ENCODE measurements at regions not wholly inside any gene's neighbourhood (a gene's known extent, or its start where the extent isn't known, plus 50 kb on each side); places are given as distances from the start of the nearest gene placed in this dataset.

DNA sequence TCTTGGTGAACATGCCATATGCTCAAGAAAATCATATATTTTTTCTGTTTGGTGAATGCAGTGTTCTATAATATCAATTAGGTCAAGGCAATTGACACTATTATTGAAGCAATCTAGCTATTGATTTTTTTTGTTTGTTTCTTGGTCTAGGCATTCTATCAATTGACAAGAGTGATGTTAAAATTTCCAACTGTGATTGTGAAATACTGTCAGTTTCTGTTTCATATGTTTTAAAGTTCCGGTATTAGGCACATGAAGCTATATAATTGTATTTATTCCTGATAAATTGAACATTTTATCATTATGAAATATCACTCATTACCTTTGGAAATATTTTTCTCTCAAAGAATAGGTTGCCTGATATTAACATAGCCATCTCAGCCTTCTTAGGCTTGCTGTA lies 653.4 kb downstream of the HDGFL1 start:
- Histone ChIP-seq H3K27ac (no peak overlapping the region), H3K9ac (ENCODE audit: low read depth in 2 of 2, low read length in 2 of 2) (no peak overlapping the region), H3K4me1 (no peaks in the 10 kb centered on the region)

DNA sequence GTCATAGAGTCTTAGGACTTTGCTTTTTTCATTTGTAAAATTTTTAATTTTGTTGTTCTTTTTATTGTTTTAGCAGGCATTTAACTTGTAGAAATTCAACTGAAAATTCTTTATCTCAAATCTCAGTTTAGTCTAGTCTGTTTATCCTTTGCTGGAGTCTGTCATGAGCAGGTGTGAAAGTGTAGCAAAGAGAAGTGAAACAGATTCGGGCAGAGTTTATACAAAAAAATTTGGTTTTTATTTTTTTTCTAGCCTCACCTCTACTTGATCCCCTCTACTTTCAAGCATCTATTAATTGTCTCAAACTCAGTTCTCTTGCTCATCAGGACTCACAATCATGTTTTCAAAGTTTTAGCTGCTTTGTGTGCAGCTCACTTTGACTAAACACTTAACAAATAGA lies 655.2 kb downstream of the HDGFL1 start:
- intact Hi-C loops (cut with DNase I) = no loop called here
- H3K9ac ChIP-seq (ENCODE audit: low read depth in 2 of 2, low read length in 2 of 2) = no peak overlapping the region
- H3K36me3 ChIP-seq = no peaks in the 10 kb centered on the region
- TF ChIP-seq, protein P1, sequence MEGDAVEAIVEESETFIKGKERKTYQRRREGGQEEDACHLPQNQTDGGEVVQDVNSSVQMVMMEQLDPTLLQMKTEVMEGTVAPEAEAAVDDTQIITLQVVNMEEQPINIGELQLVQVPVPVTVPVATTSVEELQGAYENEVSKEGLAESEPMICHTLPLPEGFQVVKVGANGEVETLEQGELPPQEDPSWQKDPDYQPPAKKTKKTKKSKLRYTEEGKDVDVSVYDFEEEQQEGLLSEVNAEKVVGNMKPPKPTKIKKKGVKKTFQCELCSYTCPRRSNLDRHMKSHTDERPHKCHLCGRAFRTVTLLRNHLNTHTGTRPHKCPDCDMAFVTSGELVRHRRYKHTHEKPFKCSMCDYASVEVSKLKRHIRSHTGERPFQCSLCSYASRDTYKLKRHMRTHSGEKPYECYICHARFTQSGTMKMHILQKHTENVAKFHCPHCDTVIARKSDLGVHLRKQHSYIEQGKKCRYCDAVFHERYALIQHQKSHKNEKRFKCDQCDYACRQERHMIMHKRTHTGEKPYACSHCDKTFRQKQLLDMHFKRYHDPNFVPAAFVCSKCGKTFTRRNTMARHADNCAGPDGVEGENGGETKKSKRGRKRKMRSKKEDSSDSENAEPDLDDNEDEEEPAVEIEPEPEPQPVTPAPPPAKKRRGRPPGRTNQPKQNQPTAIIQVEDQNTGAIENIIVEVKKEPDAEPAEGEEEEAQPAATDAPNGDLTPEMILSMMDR (IDR thresholded peaks at IDR 0.05) = no peak
- no peak overlapping the region for H3K27ac ChIP-seq
- H3K27me3 ChIP-seq = no peaks in the 10 kb centered on the region
- no peak for DNase-seq
- no peaks in the 10 kb centered on the region for H3K9me3 ChIP-seq
- no peak overlapping the region for H3K4me3 ChIP-seq
- no peaks in the 10 kb centered on the region for H3K4me1 ChIP-seq

More for the DNA sequence above, 653.4 kb downstream of the HDGFL1 start:
- no peaks in the 10 kb centered on the region for H3K9me3 ChIP-seq
- DNase-seq = no peak
- intact Hi-C loops (cut with DNase I) = no loop called here
- H3K27me3 ChIP-seq = no peaks in the 10 kb centered on the region
- TF ChIP-seq, protein P1 (IDR thresholded peaks at IDR 0.05) = no peak
- no peaks in the 10 kb centered on the region for H3K36me3 ChIP-seq
- no peak overlapping the region for H3K4me3 ChIP-seq

DNA sequence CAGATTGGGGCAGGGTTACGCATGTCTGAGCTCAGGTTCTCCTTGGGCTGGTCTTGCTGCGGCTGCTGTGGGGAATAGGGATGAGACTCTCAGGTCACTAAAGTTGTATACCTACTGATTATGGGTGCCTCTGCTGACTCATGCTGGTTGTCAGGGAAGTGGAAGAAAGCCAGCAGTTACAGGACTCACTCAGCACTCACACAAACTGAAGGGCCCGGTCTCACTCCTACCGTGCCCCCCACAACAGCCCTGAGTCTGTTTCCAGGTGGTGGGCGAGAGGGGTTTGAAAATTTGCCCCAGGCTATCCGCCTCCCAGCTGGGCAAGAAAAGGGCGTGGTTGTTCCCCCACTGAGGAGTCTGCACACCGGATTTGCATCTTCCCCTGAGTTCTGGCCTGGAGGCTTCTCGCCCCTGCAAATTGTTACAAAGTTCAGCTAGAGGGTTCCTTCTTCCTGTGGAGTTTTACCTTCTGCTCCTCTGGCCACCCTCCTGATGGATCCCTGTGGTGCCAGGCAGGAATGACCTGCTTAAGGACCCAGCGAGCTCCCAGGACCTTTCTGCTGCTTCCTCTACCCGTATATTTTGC lies 659.2 kb downstream of the HDGFL1 start:
- TF ChIP-seq, protein P1 (IDR thresholded peaks at IDR 0.05) = no peak
- no peaks in the 10 kb centered on the region for H3K36me3 ChIP-seq
- H3K4me1 ChIP-seq = no peaks in the 10 kb centered on the region
- no peaks in the 10 kb centered on the region for H3K27me3 ChIP-seq
- no peak overlapping the region for H3K27ac ChIP-seq
- DNase-seq = no peak
- no peak overlapping the region for H3K9ac ChIP-seq (ENCODE audit: low read depth in 2 of 2, low read length in 2 of 2)
- intact Hi-C loops (cut with DNase I) = no loop called here
- no peaks in the 10 kb centered on the region for H3K9me3 ChIP-seq
- H3K4me3 ChIP-seq = no peak overlapping the region

DNA sequence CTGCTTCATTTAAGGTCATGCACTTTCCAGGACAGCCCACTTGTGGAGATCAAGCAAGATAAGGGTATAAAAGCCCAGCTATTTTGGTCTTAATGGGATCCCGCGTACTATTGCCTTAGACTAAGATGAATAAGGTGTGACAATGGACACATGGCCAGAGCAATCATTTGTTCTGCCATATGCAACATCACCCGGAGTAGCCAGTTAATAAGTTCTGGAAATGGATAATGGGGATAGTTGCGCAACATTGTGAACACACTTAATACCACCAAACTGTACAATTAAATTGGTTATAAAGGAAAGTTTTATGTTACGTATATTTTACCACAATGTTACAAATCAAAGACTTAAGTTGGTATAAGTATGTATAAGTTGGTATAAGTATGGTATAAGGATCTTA lies 674.5 kb downstream of the HDGFL1 start:
- Histone ChIP-seq H3K9me3 (no peaks in the 10 kb centered on the region), H3K36me3 (no peaks in the 10 kb centered on the region), H3K9ac (ENCODE audit: low read depth in 2 of 2, low read length in 2 of 2) (no peak overlapping the region), H3K4me1 (no peaks in the 10 kb centered on the region), H3K4me3 (no peak overlapping the region), H3K27ac (no peak overlapping the region), H3K27me3 (no peaks in the 10 kb centered on the region)
- TF ChIP-seq, protein P1 (IDR thresholded peaks at IDR 0.05) = no peak
- DNase-seq = no peak
- intact Hi-C loops (cut with DNase I) = no loop called here

DNA sequence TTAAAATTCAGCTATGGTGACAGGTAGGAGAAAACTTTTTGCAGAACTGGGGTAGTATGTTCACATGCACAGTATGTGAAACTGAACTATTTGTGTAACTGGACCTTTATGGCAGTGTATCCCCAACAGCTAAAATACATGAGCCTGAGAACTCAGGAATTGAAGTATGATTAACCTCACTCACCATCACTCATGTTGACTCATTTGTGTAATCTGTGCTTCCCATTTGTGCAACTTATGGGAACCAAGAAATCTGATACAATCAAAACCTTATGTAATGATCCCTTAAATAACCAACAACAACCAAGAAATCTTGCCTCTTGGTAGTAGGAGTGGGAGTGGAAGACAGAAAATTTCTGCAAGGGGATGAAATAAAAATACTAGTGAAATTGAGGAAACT lies 674.9 kb downstream of the HDGFL1 start:
- H3K9me3 ChIP-seq = no peaks in the 10 kb centered on the region
- intact Hi-C loops (cut with DNase I) = no loop called here
- no peak overlapping the region for H3K27ac ChIP-seq
- H3K27me3 ChIP-seq = no peaks in the 10 kb centered on the region
- no peak for DNase-seq
- H3K36me3 ChIP-seq = no peaks in the 10 kb centered on the region
- H3K9ac ChIP-seq (ENCODE audit: low read depth in 2 of 2, low read length in 2 of 2) = no peak overlapping the region
- no peaks in the 10 kb centered on the region for H3K4me1 ChIP-seq
- H3K4me3 ChIP-seq = no peak overlapping the region
- TF ChIP-seq, protein P1 (IDR thresholded peaks at IDR 0.05) = no peak
